NCI-H748 (cell line): ENCODE measurements at regions not wholly inside any gene's neighbourhood (a gene's known extent, or its start where the extent isn't known, plus 50 kb on each side); places are given as distances from the start of the nearest gene placed in this dataset.
"Not testable (repeated sequence)": the region's sequence is repeated elsewhere in the genome, so short reads cannot be mapped to it uniquely, and the experiment has no call there.

ENCODE experiments used
- DNase-seq: peaks from one replicate; lab custom pipeline; 2025; ENCODE audit not compliant: unreplicated experiment; lab: John Stamatoyannopoulos, UW

- DNase-seq = peak; percentile 55
Observed at GRCh38 chr22:48923165-48923865, 904.4 kb downstream of the BRD1 start.

DNA sequence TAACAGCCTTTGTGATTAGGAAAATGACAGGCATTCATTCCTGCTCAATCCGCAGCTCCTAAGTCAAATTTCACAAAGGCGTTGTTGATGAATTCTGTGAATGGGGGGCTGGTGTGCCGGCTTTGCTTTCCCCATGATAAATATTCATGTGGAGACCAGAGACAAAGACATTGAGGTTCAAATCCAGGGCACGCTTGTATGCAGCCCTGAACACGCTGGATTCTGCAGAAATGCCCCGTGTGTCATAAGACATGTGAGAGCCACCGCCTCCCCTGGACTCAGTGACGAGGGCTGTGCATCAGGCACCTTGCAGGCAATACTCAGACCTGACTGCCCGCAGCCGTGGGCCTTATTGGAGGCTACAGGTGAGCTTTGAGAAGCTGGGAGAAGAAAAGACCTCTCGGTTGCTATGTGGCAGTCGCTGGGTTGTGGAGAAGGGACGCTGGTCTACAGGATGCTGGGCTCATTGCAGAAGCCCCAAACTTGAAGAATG is 906.2 kb downstream of the BRD1 start:
- DNase-seq = no peak

GRCh38 chr22:48920776-48921241 is 906.9 kb downstream of the BRD1 start:
- peak; percentile 81 for DNase-seq

- peak; percentile 23 for DNase-seq
Observed at GRCh38 chr22:48919851-48920589, 907.7 kb downstream of the BRD1 start.

DNA sequence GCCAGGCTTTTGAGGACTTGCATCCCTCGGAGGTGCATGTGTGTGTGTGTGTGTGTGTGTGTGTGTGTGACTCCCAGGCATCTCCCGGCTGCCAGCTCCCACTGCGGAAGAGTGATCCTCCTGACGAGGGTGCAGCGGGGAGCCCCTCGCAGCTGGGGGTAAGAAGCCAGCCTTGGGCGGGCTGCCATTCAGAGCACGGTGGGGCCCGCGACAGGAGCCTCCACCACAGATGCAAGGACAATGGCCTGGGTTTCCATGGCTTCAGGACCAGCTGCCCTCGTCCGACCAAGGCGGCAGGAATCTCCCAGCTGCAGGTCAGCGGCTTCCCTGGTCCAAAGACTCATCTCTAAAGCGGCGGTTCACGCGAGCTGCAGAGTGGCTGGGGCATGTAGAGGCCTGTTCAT is 908.5 kb downstream of the BRD1 start:
- peak; percentile 97 for DNase-seq

DNA sequence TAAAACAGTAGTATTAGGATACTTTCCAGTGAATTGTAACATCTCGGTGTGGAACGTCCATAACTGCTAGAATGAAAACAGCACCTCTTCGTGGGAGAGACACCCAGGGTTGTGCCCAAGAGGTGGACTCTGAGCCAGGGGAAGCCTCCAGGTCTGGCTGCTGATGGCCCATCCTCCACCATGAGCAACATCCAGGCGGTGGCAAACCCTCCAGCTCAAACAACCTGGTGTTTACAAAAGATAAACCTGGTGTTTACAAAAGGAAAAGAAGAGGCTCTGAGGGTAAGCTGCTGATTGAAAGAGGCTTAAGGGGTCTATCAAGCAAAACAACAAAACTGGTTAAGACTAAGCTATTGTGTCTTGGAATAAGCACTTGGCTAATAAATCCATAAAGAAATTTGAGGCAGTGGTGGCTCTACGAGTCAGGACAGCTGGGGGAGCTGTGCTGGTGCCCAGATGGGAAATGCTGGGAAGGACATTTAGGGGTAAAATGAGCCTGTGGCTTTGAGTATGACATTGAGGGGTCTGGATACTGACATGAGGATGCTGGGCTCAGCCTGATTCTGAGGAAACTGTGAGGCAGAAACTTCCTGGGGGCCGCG is 909.0 kb downstream of the BRD1 start:
- DNase-seq = peak; percentile 94

DNA sequence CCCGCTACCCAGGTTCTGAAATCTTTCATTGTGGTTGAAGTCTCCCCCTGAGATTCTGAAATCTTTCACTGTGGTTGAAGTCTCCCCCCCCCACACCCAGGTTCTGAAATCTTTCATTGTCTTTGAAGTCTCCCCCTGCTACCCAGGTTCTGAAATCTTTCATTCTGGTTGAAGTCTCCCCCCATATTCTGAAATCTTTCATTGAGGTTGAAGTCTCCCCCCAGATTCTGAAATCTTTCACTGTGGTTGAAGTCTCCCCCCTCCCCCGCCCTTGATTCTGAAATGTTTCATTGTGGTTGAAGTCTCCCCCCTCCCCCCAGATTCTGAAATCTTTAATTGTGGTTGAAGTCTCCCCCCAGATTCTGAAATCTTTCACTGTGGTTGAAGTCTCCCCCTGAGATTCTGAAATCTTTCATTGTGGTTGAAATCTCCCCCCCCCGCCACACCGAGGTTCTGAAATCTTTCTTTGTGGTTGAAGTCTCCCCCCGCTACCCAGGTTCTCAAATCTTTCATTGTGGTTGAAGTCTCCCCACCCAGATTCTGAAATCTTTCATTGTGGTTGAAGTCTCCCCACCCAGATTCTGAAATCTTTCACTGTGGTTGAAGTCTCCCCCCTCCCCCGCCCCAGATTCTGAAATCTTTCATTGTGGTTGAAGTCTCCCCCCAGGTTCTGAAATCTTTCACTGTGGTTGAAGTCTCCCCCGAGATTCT is 915.2 kb downstream of the BRD1 start:
- DNase-seq = not testable (repeated sequence)

GRCh38 chr22:48911647-48912046 is 916.0 kb downstream of the BRD1 start:
- not testable (repeated sequence) for DNase-seq

GRCh38 chr22:48911067-48911466 is 916.6 kb downstream of the BRD1 start:
- not testable (repeated sequence) for DNase-seq

DNA sequence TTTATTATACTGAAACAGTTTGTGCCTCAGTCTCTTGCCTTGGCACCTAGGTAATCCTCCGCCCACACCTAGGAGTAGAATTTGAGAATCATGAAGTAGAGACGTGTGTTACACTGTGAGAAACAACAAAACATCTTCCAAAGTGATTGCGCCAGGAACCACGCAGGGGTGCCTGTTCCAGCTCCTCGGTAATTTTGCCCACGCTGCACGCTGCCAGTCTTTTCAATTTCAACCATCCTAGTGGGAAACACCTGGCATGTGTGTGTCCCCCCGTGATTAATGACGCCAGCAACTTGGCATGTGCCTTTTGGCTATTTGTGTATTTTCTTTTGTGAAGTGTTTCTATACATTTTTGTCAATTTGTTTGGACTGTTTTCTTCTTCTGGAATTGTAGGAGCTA is 919.1 kb downstream of the BRD1 start:
- DNase-seq = no peak

GRCh38 chr22:48907591-48907990 is 920.1 kb downstream of the BRD1 start:
- no peak for DNase-seq

GRCh38 chr22:48906216-48906835 is 921.3 kb downstream of the BRD1 start:
- DNase-seq = no peak

DNA sequence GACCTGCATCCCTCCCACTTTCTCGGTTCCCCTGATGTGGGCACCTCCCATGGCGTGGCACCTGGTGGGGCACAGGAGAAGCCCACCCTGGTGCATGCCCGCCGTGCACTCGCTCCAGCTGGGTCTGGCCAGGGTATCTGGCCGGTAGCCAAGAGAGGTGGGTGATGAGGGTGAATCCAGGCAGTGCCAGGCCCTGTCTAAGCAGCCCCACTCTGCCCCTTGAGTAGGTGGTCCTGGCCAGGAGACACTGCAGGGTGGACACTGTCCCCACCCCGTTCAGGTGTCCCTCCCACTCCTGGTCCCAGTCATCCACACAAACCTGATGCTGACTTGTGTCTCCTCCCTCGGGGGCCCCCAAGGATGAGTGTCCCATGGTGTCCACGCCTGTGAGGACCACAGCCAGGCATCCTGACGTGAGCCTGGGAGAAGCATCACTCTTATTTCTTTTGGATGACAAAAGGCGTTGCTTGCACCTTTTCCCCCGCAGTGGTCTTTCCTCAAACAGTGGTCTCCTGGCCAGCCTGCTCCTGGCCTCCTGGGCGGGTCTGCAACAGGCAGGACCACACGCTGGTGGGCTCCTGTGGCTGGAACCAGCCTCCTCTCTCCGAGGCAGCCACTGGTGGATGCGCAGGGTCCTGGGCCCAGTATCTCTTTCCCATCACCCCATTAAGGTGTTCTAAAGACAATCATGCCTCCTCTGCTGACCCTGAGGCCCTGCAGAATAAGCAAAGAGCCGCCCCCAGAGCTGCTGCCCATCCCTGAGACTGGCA is 922.3 kb downstream of the BRD1 start:
- no peak for DNase-seq

GRCh38 chr22:48902983-48903650 is 924.6 kb downstream of the BRD1 start:
- no peak for DNase-seq

DNA sequence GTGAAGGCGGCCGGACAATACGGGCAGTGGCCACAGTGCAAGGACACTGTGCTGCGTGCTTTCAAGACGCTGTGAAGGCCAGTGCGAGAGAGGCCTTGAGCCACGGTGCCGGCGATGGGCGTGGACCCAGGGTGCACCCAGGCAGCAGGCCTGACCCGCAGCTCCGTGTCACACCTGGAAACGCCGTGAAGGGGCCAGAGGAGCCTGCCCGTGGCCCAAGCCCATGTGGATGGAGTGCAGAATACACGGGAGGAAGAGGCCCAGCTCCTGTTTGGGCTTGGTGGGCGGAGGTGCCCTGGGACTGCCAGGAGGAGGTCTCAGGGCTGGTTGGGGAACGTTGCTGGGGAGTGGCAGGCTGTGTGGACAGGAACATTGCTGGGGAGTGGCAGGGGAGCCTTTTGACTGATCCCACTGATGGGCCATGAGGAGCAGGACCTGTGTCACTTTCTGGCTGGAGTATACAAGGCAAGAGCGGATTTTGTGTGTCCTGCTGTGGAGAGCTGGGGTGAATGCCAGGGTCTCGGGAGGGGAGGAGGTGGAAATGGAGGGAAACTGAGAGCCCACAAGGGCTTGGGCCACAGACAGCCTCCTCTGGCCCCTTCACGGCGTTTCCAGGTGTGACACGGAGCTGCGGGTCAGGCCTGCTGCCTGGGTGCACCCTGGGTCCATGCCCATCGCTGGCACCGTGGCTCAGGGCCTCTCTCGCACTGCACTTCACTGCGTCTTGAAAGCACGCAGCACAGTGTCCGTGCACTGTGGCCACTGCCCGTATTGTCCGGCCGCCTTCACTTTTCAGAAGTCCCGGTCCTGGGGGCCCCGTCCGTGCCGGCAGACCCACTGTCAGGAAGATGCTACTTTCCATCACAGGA is 925.4 kb downstream of the BRD1 start:
- DNase-seq = no peak

- DNase-seq = no peak
Observed at GRCh38 chr22:48901324-48901723, 926.3 kb downstream of the BRD1 start.

DNA sequence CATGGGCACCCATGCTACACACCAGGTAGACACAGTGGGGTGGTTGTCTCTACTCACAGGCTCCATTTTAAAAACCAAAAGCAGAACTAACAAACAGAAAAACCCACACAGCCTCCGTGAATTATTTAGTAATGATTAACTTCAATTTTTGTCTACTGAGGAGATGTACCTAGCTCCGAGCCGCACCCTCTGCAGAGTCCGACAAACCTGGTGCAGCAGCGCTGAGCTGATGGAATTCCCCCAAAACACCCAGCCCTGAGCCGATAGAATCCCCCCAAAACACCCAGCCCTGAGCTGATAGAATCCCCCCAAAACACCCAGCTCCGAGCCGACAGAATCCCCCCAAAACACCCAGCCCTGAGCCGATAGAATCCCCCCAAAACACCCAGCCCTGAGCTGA is 927.0 kb downstream of the BRD1 start:
- no peak for DNase-seq

GRCh38 chr22:48900327-48900597 is 927.4 kb downstream of the BRD1 start:
- no peak for DNase-seq
